ENCODE measurements at regions not wholly inside any gene's neighbourhood (a gene's known extent, or its start where the extent isn't known, plus 50 kb on each side); places are given as distances from the start of the nearest gene placed in this dataset.
A peak's percentile ranks its signal among the peaks of the same experiment; 100 is the strongest.

- DNase-seq (ENCODE audit: low read depth): no peak
These were observed 134.7 kb upstream of the SPDL1 start for GRCh38 chr5:169448826-169449225.

DNA sequence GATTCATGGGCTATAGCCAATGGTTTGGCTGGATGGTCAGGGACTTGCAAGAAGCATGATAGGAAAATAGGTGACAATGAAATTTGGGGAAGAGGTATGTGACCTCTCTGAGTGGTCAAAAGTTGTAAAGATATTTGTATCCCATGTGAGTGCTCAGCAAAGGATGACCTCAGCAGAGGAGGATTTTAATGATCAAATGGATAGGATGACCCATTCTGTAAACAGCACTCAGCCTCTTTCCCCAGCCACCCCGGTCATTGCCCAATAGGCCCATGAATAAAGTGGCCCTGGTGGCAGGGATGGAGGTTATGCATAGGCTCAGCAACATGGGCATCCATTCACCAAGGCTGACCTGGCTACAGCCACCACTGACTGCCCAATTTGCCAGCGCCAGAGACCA lies 138.4 kb upstream of the SPDL1 start:
- no peak for DNase-seq (ENCODE audit: low read depth)

GRCh38 chr5:169442913-169443784 lies 140.4 kb upstream of the SPDL1 start:
- DNase-seq (ENCODE audit: low read depth): no peak

DNA sequence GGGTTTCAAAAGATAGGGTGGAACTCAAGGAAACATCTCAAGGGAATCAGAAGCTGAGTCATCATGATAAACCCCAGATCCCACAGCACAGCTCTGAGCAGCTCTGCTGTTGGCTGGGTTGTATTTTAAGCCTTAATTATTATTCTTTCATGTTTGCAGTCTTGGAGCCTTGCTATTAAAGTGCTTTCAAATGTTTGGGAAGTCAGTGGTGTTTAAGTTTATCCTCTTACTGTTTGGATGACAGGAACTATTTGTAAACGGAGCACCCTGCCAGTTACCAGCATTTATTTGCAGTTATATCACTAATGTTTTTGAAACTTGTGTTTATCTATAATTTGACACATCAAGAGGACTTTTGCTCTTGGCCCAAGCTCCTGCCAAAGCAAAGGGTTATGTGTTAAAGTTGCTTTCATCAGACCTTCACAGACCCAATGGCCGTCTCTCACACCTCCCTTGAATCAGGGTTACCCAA lies 141.1 kb upstream of the SPDL1 start:
- DNase-seq (ENCODE audit: low read depth): no peak

- no peak for DNase-seq (ENCODE audit: low read depth)
These were observed 139.3 kb upstream of the SLIT3 start for GRCh38 chr5:169440107-169440705.

- no peak for DNase-seq (ENCODE audit: low read depth)
These were observed 138.4 kb upstream of the SLIT3 start for GRCh38 chr5:169439362-169439761.

DNA sequence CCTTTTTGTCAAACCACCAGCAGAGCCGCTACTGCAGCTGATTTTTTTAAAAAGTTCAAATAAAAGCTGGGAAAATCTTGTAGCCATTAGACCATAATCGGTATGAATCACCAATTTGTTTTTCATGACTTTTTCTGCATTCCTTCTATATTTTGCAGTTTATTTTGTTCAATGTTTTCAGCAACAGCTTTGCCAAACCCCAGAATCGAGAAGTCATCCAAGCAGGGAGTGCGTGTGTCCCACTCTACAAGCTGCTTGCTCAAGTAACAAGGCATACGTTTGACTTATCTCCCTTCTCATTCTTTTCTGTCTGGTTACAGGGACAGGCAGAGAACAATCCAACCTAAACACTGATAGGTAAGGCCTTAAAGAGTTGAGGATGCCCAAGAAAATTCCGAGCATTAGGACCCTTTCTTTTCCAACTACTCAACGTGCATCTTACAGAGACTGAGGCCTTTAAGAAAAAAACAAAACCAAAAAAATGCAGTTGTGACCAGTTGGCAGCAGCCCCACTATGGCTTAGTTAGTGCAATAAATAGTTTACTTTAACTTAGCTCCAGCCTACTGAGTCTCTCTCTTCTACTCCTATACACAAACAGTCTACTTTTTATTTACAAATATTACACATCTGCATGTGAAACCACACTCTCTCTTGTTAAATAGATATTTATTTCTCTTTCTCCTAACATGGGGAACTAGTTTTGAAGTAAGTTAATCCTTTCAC lies 134.7 kb upstream of the SLIT3 start:
- no peak for DNase-seq (ENCODE audit: low read depth)

DNA sequence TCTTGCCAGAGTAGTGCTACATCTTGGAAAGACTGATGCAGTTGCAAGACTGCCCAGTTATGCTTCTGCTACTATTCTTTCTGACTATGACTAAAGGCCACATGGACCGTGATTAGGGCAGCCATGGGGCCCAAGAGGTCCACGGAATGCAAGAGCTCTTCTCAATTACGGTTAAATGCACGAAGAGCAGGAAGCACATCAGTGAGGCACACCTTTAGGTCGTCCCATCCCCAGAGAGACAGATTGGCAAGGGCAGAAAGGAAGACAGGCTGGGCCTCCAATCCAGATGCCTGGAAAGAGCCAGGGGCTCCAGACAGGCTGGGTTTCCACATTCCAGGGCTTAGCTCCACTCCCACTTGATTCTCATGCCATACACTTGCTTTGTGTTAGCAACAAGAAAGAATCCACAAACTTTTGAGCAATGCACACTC lies 132.3 kb upstream of the SLIT3 start:
- DNase-seq (ENCODE audit: low read depth): no peak

- DNase-seq (ENCODE audit: low read depth): peak; percentile 68
These were observed 130.4 kb upstream of the SLIT3 start for GRCh38 chr5:169431386-169431785.

- DNase-seq (ENCODE audit: low read depth): no peak
These were observed 129.7 kb upstream of the SLIT3 start for GRCh38 chr5:169430671-169431070.

GRCh38 chr5:169429044-169429443 lies 128.1 kb upstream of the SLIT3 start:
- peak; percentile 19 for DNase-seq (ENCODE audit: low read depth)

DNA sequence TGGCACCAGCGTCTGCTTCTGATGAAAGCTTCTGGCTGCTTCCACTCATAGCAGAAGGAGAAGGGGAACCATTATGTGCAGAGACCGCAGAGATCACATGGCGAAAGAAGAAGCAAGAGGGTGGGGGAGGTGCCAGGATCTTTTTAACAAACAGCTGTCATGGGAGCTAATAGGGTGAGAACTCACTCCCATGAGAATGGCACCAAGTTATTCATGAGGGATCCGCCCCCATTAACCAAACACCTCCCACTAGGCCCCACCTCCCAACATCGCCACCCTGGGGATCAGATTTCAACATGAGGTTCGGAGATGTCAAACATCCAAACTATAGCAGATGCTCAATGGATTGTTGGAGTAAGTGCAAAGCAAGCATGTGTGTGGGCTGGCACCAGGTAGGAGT lies 125.8 kb upstream of the SLIT3 start:
- DNase-seq (ENCODE audit: low read depth): no peak

DNA sequence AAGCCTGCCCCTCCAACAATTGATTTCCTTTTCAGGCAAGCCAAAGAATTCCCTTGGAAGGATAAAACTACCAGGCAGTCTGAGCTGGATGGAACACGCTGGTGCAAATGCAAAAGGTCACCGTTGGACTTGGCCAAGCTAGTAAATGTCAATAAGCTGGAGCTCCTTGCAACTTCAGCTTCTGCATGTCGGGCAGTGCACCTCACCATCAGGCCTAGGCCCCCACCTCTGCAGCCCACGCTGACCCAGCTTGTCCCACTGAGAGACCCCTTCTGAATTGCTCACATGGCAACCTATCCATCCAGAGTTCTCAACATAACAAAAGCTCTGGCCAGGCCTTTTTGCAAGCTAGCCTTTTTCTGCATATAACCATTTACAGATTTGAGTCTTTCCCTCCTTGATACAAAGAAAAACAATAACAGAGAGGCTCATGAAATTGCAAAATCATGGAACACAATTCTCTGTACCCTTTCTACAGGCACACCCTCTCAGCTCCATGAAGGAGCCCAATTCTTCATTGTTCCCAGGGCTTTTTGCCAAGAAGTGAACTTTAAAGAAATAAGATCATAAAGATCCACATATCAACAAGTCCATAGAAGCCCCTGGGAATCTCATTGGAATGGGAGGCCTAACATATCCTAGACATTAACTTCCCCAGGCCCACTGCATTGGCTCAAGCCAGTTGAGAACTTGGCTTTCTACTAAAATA lies 123.9 kb upstream of the SLIT3 start:
- DNase-seq (ENCODE audit: low read depth): no peak

DNA sequence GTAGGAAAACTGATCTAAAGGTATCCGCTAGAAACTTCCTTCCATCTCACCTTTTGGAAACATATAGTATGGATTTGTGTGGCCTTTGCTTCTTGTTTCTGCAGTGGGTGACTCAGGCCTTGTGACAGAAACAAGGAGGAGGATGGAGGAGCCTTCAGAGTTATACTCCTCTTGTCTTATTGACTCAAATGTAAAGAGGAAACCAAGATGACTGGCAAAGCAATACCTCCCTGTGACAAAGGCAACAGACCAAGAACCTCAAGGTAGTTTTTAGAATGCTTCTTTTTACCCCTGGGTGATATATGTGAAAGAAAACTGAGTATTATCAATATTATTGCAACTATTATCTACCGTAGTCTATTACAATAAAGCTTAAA lies 123.3 kb upstream of the SLIT3 start:
- no peak for DNase-seq (ENCODE audit: low read depth)

DNA sequence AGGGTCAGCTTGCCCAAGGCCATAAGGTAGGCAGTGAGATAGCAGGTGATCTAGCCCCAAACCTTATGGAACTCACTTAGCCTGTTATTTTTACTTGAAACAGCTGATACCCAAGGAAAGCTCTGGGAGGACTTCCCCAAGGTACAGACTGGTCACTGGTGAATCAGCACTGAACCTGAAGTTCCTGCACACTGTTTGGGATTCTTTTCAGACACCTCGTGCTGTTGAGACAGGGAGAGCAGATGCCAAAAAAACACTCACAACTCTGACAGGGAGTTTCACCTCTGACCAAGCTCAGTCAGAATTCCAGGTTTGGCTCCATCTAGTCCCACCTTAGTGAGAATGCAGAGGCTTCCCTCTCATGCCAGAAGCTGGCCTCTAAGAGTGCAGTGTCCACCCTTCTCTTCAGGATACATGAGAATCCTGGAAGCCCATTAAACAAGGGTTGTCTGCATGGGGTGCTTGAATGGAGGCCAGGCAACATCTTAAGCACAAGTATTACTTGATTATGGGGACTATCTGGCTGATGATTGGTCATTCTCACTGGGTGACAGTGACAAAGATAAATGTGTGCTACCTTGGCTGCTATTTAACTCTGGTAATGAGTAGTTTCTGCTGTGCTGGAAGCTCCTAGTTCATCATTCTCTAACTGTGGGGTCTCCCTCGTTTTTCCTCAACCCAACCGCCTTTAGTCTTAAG lies 122.8 kb upstream of the SLIT3 start:
- no peak for DNase-seq (ENCODE audit: low read depth)

GRCh38 chr5:169422087-169422486 lies 121.1 kb upstream of the SLIT3 start:
- no peak for DNase-seq (ENCODE audit: low read depth)

- DNase-seq (ENCODE audit: low read depth): peak; percentile 34
These were observed 120.7 kb upstream of the SLIT3 start for GRCh38 chr5:169421677-169422076.

- DNase-seq (ENCODE audit: low read depth): no peak
These were observed 116.7 kb upstream of the SLIT3 start for GRCh38 chr5:169417676-169418075.

DNA sequence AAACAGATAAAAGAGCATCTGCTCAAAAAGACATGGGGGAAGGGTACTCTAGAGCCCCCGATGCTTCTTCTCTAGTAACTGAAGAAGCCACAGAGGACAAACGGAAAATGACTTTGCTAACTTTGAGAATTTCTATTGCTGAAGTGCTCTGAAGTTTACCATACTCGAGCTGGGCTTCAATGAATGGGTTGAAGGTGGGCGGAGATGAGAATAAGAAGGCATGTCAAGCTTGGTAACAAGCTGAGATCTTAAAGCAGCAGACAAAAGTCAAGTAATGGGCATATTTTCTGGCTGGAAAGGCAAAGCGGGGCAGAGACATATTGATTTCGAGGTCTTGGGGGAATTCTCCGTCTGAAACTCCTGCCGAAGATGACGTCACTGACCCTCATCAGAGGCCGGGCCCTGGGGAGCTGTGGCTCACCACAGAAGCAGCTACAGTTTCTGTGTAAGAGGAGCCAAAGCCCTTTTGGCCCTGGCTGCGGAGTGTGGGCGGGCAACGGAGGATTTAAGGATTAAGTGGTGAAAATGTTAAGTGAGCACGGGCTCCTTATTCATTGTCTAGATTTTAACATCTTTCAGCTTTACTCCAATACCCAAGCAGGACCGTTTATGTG lies 115.8 kb upstream of the SLIT3 start:
- DNase-seq (ENCODE audit: low read depth): peak; percentile 77

DNA sequence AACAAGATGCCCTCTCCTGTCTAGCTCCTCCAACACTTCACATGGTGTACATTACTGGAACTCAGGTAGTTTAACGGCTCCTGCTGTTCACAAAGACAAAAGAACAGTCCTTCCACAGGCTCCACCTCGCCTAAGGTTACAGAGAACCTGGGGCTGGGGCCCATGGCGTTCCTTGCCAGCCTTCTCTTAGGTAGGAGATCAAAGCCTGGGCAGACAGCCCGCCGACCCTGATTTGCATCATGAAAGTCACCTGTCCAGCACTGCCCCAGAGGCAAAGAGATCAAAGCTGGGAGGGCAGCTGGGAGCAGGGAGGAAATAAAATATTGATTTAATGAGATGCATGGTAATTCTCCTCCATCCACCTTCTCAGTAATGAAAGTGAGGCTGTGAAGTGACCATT lies 115.0 kb upstream of the SLIT3 start:
- DNase-seq (ENCODE audit: low read depth): no peak

- DNase-seq (ENCODE audit: low read depth): no peak
These were observed 114.4 kb upstream of the SLIT3 start for GRCh38 chr5:169415371-169415770.
